CD4-positive, alpha-beta T cell (primary cell): ENCODE measurements at regions not wholly inside any gene's neighbourhood (a gene's known extent, or its start where the extent isn't known, plus 50 kb on each side); places are given as distances from the start of the nearest gene placed in this dataset.

Experiments
- ATAC-seq: fragments of 200-7000 bp; cut with Tn5 transposase; one replicate; pipeline ENCODE4 v1.10.0; 2022; ENCODE audit warnings: mild to moderate bottlenecking; ENCODE audit not compliant: poor library complexity
- CTCF ChIA-PET: fragments of 350-600 bp; sonication (Branson Sonifier 250); formaldehyde crosslinking; loops from one replicate; lab custom pipeline; 2021; ENCODE audit warnings: antibody characterized with exemption, inconsistent platforms; lab: Charles Lee
- POLR2A ChIA-PET: fragments of 350-600 bp; sonication (Branson Sonifier 250); formaldehyde crosslinking; loops from one replicate; lab custom pipeline; 2021; ENCODE audit warnings: antibody characterized with exemption, inconsistent platforms; lab: Charles Lee
- DNase-seq, 14 experiments: peaks; one replicate each; pipeline ENCODE4 v3.0.0-alpha.2; 2013 to 2020; ENCODE audit warnings: mixed read lengths in 2 of 14
- H3K27ac ChIP-seq, 2 donors: one replicate each; pipeline versions ENCODE4 v1.5.1 to v1.7.0; 2013; ENCODE audit warnings: low read length in 2 of 2, low read depth in 1 of 2, mild to moderate bottlenecking in 1 of 2
- H3K27me3 ChIP-seq, 2 experiments: 1 replicate in 1 of 2; 2 replicates in 1 of 2; pipeline versions ENCODE4 v1.6.1 to v1.7.0; 2013; ENCODE audit warnings: low read length in 2 of 2, control low read depth in 1 of 2, mild to moderate bottlenecking in 1 of 2, moderate library complexity in 1 of 2; ENCODE audit not compliant: insufficient read depth in 2 of 2, control insufficient read depth in 1 of 2
- H3K36me3 ChIP-seq: one replicate; pipeline ENCODE4 v1.6.1; 2013; ENCODE audit warnings: low read length, control low read depth; ENCODE audit not compliant: insufficient read depth
- H3K4me1 ChIP-seq: one replicate; pipeline ENCODE4 v1.6.1; 2013; ENCODE audit warnings: low read length, control low read depth; ENCODE audit not compliant: insufficient read depth
- H3K4me3 ChIP-seq: one replicate; pipeline ENCODE4 v1.5.1; 2013; ENCODE audit warnings: mild to moderate bottlenecking, low read length, moderate library complexity
- H3K9me3 ChIP-seq, 2 experiments: 1 replicate in 1 of 2; 2 replicates in 1 of 2; pipeline versions ENCODE4 v1.6.1 to v1.7.0; 2013; ENCODE audit warnings: low read length in 2 of 2, mild to moderate bottlenecking in 2 of 2, control low read depth in 1 of 2, moderate library complexity in 1 of 2; ENCODE audit not compliant: control insufficient read depth in 1 of 2, insufficient read depth in 1 of 2
- H3K27ac Mint-ChIP-seq: one replicate; pipeline ENCODE4 v1.8.0; 2020; ENCODE audit warnings: mixed read lengths
- H3K27me3 Mint-ChIP-seq: one replicate; pipeline ENCODE4 v1.8.0; 2021; ENCODE audit warnings: mixed read lengths
- H3K36me3 Mint-ChIP-seq: one replicate; pipeline ENCODE4 v1.8.0; 2021; ENCODE audit warnings: low read depth, mixed read lengths
- H3K4me1 Mint-ChIP-seq: one replicate; pipeline ENCODE4 v1.8.0; 2021; ENCODE audit warnings: low read depth, mixed read lengths
- H3K4me3 Mint-ChIP-seq: one replicate; pipeline ENCODE4 v1.8.0; 2020; ENCODE audit warnings: mild to moderate bottlenecking, mixed read lengths
- H3K9me3 Mint-ChIP-seq: one replicate; pipeline ENCODE4 v1.8.0; 2020; ENCODE audit warnings: mixed read lengths
- CTCF ChIP-seq: fragments of 200-600 bp; IDR thresholded peaks from one replicate; pipeline ENCODE4 v1.8.0; 2022; ENCODE audit warnings: antibody characterized with exemption, mild to moderate bottlenecking
- intact Hi-C, 2 experiments: fragments of 100-400 bp; cut with DNase I in 1 of 2; cut with micrococcal nuclease in 1 of 2; formaldehyde crosslinking; loops; one replicate each; pipeline versions ENCODE4 v1.15.1 to v1.9.0; 2023 to 2025; cut with DNase I, micrococcal nuclease

DNA sequence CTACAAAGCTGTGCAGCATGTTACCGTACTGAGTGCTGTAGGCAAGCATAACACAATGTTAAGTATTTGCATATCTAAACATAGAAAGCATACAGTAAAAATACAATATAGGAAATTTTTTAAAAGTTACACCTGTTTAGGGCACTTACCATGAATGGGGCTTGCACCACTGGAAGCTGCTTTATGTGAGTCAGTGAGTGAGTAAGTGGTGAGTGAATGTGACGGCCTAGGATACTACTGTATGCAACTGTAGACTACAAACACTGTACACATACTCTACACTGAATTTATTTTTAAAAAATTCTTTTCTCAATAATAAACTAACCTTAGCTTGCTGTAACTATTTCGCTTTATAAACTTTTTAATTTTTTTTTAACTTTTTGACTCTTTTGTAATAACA lies 82.1 kb upstream of the FSCB start:
- intact Hi-C loops: no loop called here
- TF ChIP-seq CTCF: no peak
- ChIA-PET CTCF (no interaction called here), POLR2A (no interaction called here)
- Histone ChIP-seq H3K4me1 (no peaks in the 10 kb centered on the region), H3K27me3 (no peaks in the 10 kb centered on the region), H3K4me3 (no peak overlapping the region), H3K27ac (no peak overlapping the region), H3K9me3 (peaks cover 0 to 5% of the 10 kb centered on the region in 2 experiments), H3K36me3 (no peaks in the 10 kb centered on the region)
- ATAC-seq (no peak), DNase-seq (no peak)
- no peak overlapping the region for H3K27ac Mint-ChIP-seq
- H3K36me3 Mint-ChIP-seq: no peaks in the 10 kb centered on the region
- H3K4me1 Mint-ChIP-seq: no peaks in the 10 kb centered on the region
- H3K9me3 Mint-ChIP-seq: no peaks in the 10 kb centered on the region
- no peak overlapping the region for H3K4me3 Mint-ChIP-seq
- H3K27me3 Mint-ChIP-seq: no peaks in the 10 kb centered on the region

GRCh38 chr14:44586910-44587309 lies 79.8 kb upstream of the FSCB start:
- Mint-ChIP-seq H3K9me3 (peaks cover 2% of the 10 kb centered on the region), H3K36me3 (no peaks in the 10 kb centered on the region), H3K4me1 (no peaks in the 10 kb centered on the region), H3K27me3 (no peaks in the 10 kb centered on the region), H3K27ac (no peak overlapping the region), H3K4me3 (no peak overlapping the region)
- DNase-seq (no peak), ATAC-seq (no peak)
- Histone ChIP-seq H3K4me3 (no peak overlapping the region), H3K4me1 (no peaks in the 10 kb centered on the region), H3K27me3 (no peaks in the 10 kb centered on the region), H3K36me3 (no peaks in the 10 kb centered on the region), H3K27ac (no peak overlapping the region), H3K9me3 (peaks cover 0 to 5% of the 10 kb centered on the region in 2 experiments)
- CTCF ChIA-PET: no interaction called here
- POLR2A ChIA-PET: no interaction called here
- TF ChIP-seq CTCF: no peak
- intact Hi-C loops: no loop called here

DNA sequence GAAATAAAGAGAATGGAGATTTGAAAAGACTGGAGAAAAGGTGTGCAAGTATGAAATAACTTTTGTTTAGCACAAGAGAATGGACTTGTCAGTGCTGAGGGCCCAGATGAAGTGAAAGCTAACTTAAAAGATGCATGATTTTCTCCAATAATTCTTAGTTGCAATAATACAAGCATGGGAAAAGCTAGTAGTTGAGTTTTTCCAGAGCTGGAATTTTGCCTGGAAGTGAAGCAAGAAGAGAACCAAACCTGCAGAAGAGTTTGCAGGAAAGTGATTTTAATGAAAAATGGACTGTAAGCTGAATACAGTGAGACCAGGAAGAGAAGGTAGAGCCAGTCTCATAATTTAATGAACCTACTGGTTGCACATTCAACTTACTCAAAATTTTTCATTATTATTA lies 69.3 kb upstream of the FSCB start:
- H3K36me3 Mint-ChIP-seq: no peaks in the 10 kb centered on the region
- CTCF ChIA-PET: no interaction called here
- no peak overlapping the region for H3K4me3 ChIP-seq

More for the DNA sequence above, 69.3 kb upstream of the FSCB start:
- Mint-ChIP-seq H3K9me3 (peaks cover 4% of the 10 kb centered on the region), H3K27ac (no peak overlapping the region), H3K27me3 (no peaks in the 10 kb centered on the region), H3K4me3 (no peak overlapping the region), H3K4me1 (no peaks in the 10 kb centered on the region)
- Histone ChIP-seq H3K27me3 (no peaks in the 10 kb centered on the region), H3K9me3 (peaks cover 3 to 7% of the 10 kb centered on the region in 2 experiments), H3K27ac (no peak overlapping the region), H3K36me3 (no peaks in the 10 kb centered on the region), H3K4me1 (no peaks in the 10 kb centered on the region)
- no peak for ATAC-seq
- TF ChIP-seq CTCF: no peak
- intact Hi-C loops: no loop called here
- DNase-seq: no peak
- POLR2A ChIA-PET: no interaction called here
